KG1 (cell line): ENCODE measurements at regions not wholly inside any gene's neighbourhood (a gene's known extent, or its start where the extent isn't known, plus 50 kb on each side); places are given as distances from the start of the nearest gene placed in this dataset.
"Not testable (repeated sequence)": the region's sequence is repeated elsewhere in the genome, so short reads cannot be mapped to it uniquely, and the experiment has no call there.

Source experiments
- DNase-seq: peaks from one replicate; lab custom pipeline; 2025; lab: John Stamatoyannopoulos, UW

GRCh38 chr17:73895157-73895556 is 250.9 kb upstream of the SDK2 start:
- no peak for DNase-seq

GRCh38 chr17:73896966-73897365 is 252.7 kb upstream of the SDK2 start:
- DNase-seq, result no peak

GRCh38 chr17:73899839-73900238 is 255.6 kb upstream of the SDK2 start:
- no peak for DNase-seq

- no peak for DNase-seq
Measured at GRCh38 chr17:73900516-73900915, 256.3 kb upstream of the SDK2 start.

- no peak for DNase-seq
Measured at GRCh38 chr17:73901249-73901648, 257.0 kb upstream of the SDK2 start.

GRCh38 chr17:73901661-73902415 is 257.6 kb upstream of the SDK2 start:
- no peak for DNase-seq

GRCh38 chr17:73902416-73903181 is 258.4 kb upstream of the SDK2 start:
- DNase-seq, result no peak

- no peak for DNase-seq
Measured at GRCh38 chr17:73906896-73907870, 262.9 kb upstream of the SDK2 start.

GRCh38 chr17:73909186-73909585 is 264.9 kb upstream of the SDK2 start:
- no peak for DNase-seq

GRCh38 chr17:73910206-73910605 is 266.0 kb upstream of the SDK2 start:
- DNase-seq, result no peak

GRCh38 chr17:73910821-73911515 is 266.7 kb upstream of the SDK2 start:
- no peak for DNase-seq

- DNase-seq, result no peak
Measured at GRCh38 chr17:73911726-73912372, 267.6 kb upstream of the SDK2 start.

- DNase-seq, result no peak
Measured at GRCh38 chr17:73912373-73912746, 268.1 kb upstream of the SDK2 start.

- no peak for DNase-seq
Measured at GRCh38 chr17:73914536-73915274, 270.5 kb upstream of the SDK2 start.

GRCh38 chr17:73919033-73919432 is 274.8 kb upstream of the SDK2 start:
- DNase-seq, result not testable (repeated sequence)

GRCh38 chr17:73921306-73921705 is 277.1 kb upstream of the SDK2 start:
- no peak for DNase-seq

- no peak for DNase-seq
Measured at GRCh38 chr17:73924114-73924908, 279.2 kb upstream of the RPL38 start.

GRCh38 chr17:73924909-73925186 is 278.6 kb upstream of the RPL38 start:
- DNase-seq, result no peak

- no peak for DNase-seq
Measured at GRCh38 chr17:73929860-73930430, 273.5 kb upstream of the RPL38 start.
